ENCODE measurements at regions not wholly inside any gene's neighbourhood (a gene's known extent, or its start where the extent isn't known, plus 50 kb on each side); places are given as distances from the start of the nearest gene placed in this dataset.
"Not testable (repeated sequence)": the region's sequence is repeated elsewhere in the genome, so short reads cannot be mapped to it uniquely, and the experiment has no call there.

DNA sequence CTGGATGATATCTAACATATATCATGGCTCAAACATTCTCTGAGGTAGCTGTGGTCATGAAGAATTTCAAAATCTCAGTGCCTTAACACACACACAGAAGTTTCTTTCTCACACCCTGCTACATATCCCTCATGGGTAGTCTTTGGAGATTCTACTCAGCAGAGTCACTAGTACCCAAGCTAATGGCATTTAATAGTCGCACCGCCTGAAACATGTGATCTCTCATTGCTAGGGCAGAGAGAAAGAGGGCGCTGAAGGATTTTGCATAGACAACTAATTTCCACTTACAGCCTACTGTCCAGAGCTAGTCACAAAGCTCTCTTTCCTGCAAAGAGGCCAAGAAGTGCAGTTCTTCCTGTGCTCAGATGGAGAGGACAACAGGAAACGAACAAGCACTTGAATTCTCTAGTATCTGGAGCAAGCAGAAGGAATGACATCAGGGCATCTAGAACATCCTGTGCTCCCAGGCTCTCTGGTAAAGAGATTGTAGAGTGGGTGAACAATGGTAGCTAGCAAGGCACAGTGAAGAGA lies 183.4 kb upstream of the PTBP2 start:
- DNase-seq (ENCODE audit: low read depth in 2 of 2): no peak

DNA sequence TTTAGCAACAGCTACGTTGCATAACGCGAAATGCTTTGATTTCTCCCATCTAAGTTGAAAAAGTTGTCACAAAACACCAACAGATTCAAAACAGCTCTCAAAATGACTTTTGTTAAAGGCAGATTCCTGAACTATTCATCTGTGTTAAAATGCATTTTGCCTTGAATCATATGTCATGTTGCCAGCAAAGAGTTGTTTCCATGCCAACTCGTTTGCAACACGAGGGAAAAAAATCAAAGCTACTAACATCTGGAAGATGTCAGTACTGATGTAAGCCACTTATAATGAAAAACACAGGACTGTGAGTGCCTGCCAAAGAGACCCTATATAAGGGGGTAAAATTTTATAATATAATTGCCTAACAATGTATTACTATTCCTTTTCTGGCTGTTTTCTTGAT lies 182.7 kb upstream of the PTBP2 start:
- no peak for DNase-seq (ENCODE audit: low read depth in 2 of 2)

DNA sequence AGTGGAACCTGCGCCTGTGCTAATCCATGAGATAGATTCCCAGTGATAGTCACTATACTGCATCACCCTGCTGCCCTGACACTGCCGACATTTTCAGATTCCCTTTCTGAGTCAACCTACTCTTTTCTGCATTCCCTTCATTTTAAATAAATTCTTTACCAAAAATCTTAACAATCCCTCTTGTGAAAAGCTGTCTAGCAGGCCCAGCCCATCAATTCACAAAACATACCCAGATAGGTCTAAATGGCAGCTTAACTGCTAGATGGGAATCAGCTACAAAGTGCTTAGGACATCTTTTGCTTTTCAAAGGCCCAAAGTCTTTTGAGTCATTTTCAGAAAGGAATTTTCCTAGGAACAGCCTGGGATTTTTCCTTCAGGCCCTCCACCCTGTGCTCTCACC lies 180.1 kb upstream of the PTBP2 start:
- DNase-seq (ENCODE audit: low read depth in 2 of 2): no peak

DNA sequence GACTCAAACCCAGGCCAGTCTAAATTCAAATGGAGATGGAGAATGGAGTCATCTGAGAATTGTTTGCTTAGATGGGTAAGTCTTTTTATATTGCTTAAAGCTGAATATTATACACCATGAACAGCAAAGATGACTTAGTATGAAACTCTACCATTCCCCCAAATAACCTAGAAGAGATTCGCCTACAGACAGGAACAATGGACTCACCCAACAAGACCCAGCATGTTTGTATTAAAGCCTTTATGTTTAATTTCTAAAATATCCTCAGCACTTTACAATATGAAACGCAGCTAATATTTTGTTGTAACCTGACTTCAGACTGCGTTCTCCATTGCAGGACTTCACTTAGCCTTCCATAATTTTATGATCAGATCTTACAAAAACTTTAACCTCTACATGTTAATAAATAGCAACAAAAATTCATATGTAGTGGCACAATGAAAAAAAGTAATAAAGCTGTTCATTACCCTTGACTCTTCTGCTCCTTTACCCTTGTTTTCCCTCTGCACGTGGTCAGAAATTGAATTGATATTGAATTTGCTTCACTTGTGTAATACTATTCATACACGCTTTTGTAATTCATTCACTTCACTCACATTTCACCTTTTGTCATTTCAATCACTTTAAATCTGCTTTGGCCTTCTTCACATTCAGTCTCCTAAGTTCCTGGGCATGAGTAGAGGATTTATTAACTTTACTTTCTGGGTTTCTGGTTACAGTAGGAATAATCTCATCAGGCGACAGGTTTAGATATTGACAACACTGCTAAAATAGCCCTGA lies 177.3 kb upstream of the PTBP2 start:
- no peak for DNase-seq (ENCODE audit: low read depth in 2 of 2)

DNA sequence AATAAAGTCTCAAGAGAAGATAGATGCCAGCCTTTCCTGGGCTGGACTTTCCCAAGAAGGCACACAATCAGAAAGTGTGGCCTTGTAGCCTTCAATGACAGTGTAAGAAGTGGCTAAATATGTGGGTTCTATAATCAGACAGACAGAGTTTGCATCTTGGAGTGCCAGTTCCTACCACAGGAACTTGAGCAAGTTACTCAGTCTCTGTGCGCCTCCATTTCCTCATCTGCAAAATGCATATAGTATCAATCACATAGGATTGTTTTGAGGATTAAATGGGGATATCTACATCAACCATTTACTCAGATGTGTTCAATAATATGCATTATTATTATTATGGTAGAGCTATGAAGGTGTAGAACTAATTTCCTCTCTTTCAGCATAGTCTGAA lies 176.8 kb upstream of the PTBP2 start:
- DNase-seq (ENCODE audit: low read depth in 2 of 2): no peak

DNA sequence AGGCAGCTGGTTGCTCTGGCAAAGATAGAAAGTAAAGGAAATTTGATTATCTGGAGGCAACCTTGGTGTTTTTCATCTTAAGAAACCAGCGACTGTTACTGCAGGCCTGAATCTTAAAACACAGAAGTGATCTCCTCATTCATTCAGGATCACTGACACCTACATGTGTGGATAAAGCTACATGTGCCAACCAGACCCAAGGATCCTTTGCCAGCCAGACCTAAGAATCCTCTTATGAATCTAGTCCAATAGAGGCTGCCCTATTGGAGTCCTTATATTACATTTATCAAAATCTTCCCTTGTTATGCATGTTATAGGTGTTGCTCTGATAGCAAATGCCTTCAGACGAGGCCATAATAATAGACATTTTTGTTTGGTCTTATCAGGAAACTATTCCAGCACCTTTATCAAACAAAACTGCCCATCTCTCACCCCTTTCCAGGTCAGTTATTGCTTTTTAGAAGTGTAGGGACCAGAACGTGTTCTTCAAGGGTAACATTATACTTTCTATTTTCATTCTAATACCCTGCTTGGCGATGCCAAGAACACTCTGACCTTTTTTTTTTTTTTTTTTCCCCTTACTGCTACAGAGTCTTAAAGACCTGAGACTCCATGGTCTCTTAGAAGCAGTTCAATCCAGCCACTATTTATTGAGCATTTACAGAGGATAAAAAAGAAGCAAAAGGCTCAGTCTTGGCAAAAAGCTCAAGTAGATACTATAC lies 175.5 kb upstream of the PTBP2 start:
- DNase-seq (ENCODE audit: low read depth in 2 of 2): no peak

DNA sequence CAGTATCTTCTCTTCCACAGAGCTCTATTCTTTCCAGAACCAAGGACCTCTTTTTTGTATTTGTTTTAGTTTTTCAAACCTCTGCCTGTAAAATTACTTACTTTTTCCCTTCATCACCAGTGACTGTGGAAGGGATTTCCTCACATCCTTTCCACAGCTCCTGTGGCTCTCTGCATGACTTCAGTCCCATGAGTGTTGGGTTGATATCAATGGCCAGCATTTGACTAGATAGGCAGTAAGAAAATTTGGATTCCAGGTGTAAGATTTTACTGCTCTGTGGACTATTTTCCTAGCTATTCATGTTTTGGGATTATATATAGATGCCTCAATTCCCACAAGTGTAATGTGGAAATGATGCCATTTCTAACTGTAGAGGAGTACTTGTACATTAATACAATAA lies 171.5 kb upstream of the PTBP2 start:
- DNase-seq (ENCODE audit: low read depth in 2 of 2): no peak

DNA sequence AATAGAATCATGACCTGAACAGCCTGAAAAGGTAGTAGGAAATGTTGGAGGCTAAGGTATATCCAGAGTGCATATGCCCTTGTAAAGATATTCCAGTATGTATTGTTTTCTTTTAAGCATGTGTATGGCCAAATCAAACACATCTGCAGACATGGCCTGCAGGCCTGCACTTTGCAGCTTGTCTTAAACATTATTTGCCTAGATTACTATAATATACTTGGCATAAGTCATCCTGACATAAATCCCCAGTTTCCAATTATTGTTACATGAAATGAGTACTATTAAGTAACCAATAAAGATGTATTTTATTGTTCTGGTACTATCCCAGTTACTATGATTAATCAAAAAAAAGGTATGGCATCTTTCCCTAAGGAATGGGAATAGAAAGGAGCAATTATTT lies 169.1 kb upstream of the PTBP2 start:
- no peak for DNase-seq (ENCODE audit: low read depth in 2 of 2)

DNA sequence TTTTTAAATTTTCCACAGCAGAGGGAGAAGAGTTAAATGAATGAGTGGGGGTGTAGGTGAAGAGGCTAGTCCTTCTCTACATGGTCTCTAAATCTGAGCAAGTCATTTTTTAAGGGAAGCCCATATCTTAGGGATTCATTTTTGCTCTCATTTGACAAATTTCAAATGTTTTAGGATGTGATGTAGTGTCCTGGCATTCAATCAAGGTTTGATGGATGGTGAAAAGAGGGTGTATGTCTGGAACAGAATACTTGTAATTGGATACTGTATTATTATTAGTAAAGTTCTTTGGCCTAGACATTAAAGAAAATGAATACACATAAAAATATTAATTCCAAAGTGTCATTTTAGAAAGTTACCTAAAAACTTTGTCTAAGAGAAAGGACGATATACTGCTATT lies 167.8 kb upstream of the PTBP2 start:
- no peak for DNase-seq (ENCODE audit: low read depth in 2 of 2)

DNA sequence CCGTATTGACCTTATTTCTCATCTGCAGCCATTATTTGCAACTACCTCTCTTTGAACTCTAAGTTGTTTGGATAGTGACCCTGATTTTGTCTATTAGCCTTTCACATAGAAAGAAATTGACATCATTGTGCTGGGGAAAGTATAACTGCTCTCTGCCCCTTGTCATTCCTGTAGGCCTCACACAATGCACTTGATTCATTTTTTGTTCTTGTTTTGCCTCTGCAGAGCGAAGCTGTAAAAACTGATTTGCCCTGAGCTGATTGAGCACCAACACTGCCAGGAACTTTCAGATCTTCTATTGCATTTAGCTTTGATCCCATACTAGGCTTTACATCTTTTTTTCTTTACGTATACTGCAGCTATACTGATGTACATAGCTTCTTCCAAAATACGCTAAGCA lies 167.2 kb upstream of the PTBP2 start:
- no peak for DNase-seq (ENCODE audit: low read depth in 2 of 2)

DNA sequence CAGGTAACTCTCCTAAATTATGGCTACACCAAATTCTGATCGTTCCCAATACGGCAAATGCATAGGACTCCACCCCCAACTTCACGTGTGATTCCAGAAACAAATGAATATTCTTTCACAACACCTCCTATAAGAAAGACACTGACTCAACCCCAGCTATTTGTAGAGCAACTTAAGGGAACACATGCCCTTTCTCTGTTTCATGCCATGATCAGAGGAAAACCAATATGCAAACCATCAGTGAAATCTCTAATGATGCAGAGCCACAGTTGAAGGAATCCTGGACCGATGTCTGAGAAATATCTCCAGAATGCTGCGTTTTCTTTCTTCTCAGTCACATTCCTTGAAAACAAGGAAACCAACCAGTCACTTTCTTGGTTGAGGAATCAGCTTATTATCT lies 164.2 kb upstream of the PTBP2 start:
- DNase-seq (ENCODE audit: low read depth in 2 of 2): no peak

DNA sequence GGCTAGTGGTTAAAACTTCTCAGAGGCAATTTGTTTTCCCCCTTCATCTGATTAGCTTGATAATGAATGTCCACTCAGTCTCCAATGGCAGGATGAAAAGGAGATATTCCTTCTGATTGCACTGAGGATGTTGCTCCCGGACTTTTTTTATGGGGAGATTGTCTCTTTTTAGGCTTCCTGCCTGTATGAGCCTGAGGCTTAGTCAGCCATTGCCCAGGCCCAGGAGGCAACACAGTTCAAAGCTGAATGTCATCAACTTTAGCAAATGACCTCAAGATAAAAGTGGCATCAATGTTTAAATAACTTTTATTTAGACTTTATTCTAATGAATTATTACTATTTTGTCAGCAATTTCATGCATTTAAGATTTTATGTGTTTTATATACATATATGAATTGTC lies 162.9 kb upstream of the PTBP2 start:
- DNase-seq (ENCODE audit: low read depth in 2 of 2): no peak

DNA sequence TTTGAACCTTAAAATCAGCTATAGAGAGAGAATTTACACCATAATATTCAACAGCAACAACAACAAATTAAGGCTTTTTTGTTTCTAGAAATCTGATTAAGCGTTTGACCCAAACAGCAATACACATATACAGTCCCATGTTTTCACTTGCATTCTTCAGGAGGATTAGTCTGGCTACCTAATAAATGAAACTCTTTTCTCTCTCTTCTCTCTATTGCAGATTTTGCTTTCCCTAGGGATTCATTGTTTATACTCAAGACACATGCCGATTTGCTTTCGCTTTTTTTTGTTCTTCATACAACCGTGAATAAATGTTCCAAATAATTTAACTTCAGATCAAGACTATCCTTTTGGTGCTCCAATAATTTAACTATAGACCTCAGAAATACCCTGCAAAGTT lies 162.4 kb upstream of the PTBP2 start:
- DNase-seq (ENCODE audit: low read depth in 2 of 2): no peak

DNA sequence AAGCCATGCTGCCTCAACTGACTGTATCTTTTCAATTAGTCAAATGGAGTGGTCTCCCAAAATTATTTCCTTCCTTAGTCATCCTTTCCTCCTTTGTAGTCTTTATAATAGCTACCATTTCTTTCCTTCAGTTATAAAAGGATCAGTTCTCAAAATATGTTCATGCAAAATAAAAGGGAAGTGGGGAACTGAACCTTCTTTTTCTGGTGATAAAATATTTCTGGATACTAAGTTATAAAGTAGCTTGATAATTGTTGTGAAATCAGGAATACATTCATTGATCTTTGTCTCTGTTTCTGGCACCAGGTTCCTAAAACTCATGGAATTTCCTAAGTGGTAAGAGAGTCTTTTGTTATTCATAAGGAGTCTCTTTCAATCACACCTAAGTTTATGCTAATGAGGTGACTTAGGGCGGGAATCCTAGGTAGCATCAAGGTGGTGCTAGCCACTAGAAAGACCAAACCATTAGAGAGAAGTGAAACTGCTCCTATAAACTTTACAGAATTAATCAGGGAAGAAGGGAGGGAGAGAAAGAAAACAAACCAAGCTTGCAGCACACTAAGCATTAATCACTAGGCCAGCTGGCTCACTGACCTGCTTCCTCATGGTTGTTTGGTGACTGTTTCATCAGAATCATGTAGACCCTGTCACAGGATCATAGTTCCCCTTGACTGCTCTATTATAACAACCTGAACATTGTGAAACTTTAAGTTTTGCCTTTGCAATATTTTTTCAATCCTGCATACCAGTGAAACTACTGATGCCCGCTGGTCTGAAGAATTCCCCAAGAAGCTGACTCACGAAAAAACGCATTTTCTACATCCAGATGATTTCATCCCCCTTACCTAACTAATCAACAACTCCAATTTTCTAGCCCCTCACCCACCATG lies 161.6 kb upstream of the PTBP2 start:
- no peak for DNase-seq (ENCODE audit: low read depth in 2 of 2)

DNA sequence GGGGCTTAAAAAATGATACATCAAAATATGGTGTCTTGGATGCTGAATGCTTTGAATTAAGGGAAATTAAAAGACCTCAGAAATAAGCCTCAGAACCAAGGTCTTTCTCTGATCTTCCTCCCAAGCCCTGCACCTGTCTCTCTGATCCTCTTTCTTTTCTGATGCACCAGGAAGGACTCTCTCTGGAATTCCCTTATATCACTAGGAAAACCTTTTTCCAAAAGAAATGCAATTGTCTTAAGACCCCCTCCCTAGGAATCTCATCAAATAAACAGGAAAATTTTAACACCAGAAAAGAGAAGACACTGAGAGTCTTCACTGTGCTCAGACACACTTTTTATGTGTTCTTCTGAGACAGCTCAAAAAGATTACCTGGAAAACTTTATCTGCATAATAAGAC lies 159.5 kb upstream of the PTBP2 start:
- DNase-seq (ENCODE audit: low read depth in 2 of 2): no peak

DNA sequence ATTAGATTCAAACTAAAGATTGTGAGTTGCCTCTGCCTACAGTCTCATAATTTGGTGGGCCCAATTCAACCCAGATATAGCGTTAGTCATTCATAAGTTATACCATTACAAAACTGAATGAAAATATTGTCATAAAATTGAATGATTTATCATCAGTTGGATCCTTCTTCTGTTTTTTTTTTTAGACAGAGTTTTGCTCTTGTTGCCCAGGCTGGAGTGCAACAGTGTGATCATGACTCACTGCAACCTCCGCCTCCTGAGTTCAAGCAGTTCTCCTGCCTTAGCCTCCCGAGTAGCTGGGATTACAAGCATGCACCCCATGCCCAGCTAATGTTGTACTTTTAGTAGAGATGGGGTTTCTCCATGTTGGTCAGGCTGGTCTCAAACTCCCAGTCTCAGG lies 157.2 kb upstream of the PTBP2 start:
- DNase-seq (ENCODE audit: low read depth in 2 of 2): not testable (repeated sequence)

DNA sequence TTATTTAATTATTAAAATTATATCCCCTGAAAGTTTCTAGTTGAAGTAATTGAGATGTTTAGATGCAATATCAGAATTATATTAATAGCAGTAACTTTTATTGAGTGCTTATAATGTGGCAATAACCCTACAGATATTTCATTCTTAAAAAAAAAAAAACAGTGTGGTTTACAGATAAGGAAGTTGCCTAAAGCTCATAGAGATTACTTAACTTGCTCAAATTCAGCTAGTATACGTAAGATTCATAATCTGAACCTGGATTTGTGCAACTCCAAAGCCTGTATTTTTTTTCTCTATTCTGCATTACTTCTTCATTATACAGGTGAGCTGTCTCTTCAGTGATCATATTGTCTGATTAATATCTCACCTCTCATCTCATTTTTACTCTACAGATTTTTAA lies 156.0 kb upstream of the PTBP2 start:
- DNase-seq (ENCODE audit: low read depth in 2 of 2): no peak

DNA sequence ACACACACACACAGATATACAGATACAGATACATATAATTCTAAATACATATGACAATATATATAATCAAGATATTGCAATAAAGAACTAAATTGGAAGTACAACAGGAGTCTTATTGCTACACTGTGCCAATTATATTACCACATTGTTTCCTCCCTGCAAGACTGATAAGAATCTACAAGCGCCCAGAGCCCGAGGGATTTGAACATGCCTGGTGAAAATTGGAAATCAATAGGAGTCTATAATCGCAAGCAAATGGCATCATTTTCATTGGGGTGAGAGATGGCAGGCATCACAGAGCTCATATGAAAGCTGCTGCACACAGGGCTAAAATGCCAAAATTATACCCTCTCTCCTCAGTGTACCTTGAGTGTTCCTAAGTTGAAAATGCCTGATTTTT lies 152.9 kb upstream of the PTBP2 start:
- DNase-seq (ENCODE audit: low read depth in 2 of 2): no peak

DNA sequence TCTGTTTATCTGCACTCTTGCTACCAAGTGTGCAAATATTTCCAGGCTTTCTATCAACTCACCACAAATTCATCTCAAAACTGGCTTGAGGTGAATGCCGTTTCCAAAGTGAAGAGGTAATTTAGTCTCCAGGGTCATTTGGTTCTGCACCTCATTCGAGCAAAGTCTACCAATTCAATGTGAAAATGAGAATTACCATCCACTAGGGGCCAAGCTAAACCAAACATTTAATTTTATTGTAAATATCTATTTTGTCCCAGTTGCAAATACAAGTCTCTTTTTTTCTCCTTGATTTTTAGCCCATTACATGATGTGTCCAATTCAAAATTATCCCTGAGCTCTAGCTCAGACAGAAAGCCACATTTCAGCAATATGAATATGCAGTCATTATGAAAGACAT lies 152.3 kb upstream of the PTBP2 start:
- no peak for DNase-seq (ENCODE audit: low read depth in 2 of 2)

DNA sequence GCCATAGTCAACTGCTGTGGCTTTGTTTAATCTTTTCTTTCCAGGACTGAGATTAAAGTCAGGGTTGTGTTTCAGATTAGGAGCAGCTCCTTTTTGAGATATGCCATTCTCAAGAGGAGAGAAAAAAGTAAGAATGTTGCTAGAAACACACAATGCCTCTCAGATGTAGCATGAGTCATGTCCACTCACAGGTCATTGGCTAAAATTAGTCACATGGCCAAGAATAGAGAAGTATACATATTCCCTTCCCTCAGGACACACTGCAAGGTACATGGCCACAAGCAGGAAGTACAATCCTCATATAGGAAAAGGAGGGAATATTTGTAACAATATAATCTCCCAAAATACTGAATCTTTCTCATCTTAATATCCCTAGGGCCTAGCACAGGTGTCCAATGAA lies 141.9 kb upstream of the PTBP2 start:
- DNase-seq (ENCODE audit: low read depth in 2 of 2): no peak

DNA sequence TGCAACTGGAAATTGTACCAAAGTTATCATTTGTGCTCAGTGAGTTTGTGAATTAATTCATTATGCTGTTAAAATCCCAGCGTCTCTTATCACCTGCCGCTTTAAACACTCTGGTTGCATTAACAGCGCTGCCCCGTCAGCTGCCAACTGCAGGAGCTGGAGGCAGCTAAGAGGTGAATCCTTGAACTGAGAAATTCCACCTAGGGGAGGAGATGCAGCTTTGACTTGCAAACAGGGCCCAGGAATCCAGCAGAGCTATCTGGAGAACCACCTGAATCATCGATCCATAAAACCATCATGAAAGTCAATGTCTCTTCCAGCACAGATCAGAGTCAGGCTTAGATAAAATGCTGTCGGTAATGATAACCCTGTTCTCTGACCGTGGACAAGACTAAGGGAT lies 140.7 kb upstream of the PTBP2 start:
- no peak for DNase-seq (ENCODE audit: low read depth in 2 of 2)

DNA sequence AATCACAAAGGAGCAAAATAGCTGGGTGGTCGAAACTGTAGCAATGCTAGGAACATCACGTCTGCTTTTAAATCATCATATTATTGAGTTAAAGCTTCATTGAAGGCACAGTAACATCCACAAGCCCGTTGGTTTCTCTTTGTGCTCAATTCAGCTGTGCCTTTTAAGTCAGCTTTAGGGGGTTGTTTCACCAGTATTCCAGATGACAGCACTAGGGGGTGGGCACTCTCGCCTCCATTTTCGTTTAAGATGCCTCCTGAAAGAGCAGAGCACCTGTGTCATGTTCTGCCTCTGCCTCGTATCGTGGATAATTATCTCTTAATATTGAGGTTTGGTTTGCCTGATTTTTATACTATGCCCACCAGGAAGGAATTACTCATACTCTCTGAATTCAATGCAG lies 139.8 kb upstream of the PTBP2 start:
- DNase-seq (ENCODE audit: low read depth in 2 of 2): no peak

Data from stimulated activated CD4-positive, alpha-beta T cell treated with anti-CD3 and anti-CD28 coated beads, Interleukin-4, amount 100 ng/mL, for 48 hours (primary cell).